22Rv1 (cell line): ENCODE measurements at regions not wholly inside any gene's neighbourhood (a gene's known extent, or its start where the extent isn't known, plus 50 kb on each side); places are given as distances from the start of the nearest gene placed in this dataset.

ENCODE experiments used
- H3K27ac ChIP-seq: fragments of 450-650 bp; 2 replicates; pipeline ENCODE4 v1.5.1; 2017
- ZFX ChIP-seq: fragments of 450-650 bp; IDR thresholded peaks from 2 replicates; pipeline ENCODE4 v1.6.1; 2017; ENCODE audit warnings: antibody characterized with exemption, borderline replicate concordance
- TF ChIP-seq, protein P1 (sequence below): fragments of 450-650 bp; IDR thresholded peaks from 2 replicates; pipeline ENCODE4 v1.5.1; 2017; ENCODE audit warnings: mild to moderate bottlenecking

DNA sequence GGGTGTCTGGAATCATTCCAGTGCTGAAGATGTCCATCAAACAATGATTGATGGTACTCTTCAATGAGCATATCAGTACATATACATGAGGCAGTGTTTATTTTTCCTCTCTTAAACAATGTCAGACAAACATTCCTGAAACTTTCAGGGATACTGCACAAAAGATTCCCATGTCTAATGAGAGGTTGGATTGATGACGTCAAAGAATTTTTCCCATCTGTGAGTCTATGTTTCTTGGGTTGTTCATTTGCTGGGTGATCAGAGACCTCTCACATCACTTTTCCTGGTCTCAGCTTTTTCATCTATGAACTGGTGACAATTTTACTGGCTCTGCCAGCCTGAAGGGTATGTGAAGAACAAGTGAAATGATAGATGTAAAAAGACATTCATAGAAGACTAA, 325.5 kb downstream of the EN1 start:
- H3K27ac ChIP-seq: no peak overlapping the region
- TF ChIP-seq ZFX: no peak
- TF ChIP-seq, protein P1, sequence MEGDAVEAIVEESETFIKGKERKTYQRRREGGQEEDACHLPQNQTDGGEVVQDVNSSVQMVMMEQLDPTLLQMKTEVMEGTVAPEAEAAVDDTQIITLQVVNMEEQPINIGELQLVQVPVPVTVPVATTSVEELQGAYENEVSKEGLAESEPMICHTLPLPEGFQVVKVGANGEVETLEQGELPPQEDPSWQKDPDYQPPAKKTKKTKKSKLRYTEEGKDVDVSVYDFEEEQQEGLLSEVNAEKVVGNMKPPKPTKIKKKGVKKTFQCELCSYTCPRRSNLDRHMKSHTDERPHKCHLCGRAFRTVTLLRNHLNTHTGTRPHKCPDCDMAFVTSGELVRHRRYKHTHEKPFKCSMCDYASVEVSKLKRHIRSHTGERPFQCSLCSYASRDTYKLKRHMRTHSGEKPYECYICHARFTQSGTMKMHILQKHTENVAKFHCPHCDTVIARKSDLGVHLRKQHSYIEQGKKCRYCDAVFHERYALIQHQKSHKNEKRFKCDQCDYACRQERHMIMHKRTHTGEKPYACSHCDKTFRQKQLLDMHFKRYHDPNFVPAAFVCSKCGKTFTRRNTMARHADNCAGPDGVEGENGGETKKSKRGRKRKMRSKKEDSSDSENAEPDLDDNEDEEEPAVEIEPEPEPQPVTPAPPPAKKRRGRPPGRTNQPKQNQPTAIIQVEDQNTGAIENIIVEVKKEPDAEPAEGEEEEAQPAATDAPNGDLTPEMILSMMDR: no peak

GRCh38 chr2:118521272-118521671, 326.2 kb downstream of the EN1 start:
- no peak overlapping the region for H3K27ac ChIP-seq
- TF ChIP-seq, protein P1: no peak
- no peak for TF ChIP-seq ZFX

- no peak overlapping the region for H3K27ac ChIP-seq
- TF ChIP-seq ZFX: no peak
- TF ChIP-seq, protein P1: no peak
These were observed 327.2 kb downstream of the EN1 start for GRCh38 chr2:118520246-118520645.

- H3K27ac ChIP-seq: no peak overlapping the region
- no peak for TF ChIP-seq ZFX
- TF ChIP-seq, protein P1: no peak
These were observed 327.9 kb downstream of the EN1 start for GRCh38 chr2:118519511-118519910.

DNA sequence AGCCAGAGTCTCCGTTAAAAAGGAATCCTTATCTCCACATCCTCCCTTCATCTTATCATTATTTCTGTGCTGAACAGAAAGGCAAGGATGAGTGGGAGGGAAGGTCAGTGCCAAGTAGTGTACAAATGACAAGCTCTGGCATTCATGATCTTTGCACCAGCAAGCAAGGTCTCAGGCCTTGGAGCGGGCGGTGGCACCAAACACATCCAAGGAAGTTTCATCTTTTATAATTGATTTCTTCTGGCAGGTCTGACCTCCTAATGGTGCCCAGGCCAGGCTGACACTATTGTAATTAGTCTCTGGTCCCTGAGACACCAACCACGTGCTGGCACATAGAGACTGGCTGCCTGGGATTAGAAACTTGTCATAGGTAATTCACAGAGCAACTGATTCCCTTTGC, 336.6 kb downstream of the EN1 start:
- TF ChIP-seq, protein P1: no peak
- TF ChIP-seq ZFX: no peak
- H3K27ac ChIP-seq: no peak overlapping the region

DNA sequence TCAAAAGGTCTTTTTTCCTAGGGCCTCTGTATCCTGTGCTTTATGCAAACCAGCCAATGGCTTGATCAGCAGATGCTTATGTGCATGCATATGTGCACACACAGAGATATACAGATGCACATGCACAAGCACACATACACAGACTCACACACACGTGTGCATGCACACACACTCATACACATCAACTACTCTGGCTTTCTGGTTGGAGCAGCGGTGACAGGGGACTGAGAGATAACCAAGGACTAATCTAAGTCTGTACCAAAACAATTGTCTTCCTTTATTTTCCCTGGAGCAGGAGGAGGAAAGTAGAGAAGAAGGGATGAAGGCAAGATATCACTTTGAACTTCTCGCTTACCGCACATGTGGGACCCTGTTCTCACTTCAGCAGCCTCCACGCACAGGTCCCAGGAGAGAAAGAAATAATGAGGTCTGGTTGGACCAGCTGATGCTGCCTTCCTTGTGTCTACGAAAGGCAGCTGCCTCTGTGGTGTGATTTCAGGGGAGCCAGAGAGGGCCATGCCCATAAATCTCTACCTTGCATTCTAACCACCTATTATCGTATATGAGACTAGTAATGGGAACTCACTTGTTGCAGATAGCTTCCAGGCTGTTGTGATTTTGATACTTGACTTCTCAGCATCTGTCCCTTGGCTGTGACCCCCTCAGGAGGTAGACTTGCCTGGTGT, 338.0 kb downstream of the EN1 start:
- TF ChIP-seq ZFX: no peak
- H3K27ac ChIP-seq: no peak overlapping the region

DNA sequence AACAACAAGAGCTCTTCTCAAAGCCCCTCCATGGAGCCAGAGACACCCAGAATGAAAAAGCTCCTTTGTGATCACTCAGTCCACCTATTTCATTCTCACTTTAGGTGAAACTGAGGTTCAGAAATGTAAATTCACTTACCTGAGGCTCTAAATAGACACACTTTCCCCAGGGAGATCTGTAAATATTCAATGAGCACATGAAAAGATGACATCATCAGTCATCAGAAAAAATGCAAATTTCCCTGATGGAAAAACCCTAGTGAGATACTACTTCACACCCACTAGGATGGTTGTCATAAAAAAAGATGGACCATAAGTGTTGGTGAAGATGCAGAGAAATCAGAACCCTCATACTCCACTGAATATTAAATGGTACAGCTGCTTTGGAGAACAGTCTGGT, 339.2 kb downstream of the EN1 start:
- no peak overlapping the region for H3K27ac ChIP-seq
- no peak for TF ChIP-seq ZFX
- TF ChIP-seq, protein P1: no peak

- TF ChIP-seq, protein P1: no peak
- TF ChIP-seq ZFX: no peak
- H3K27ac ChIP-seq: no peak overlapping the region
These were observed 342.0 kb downstream of the EN1 start for GRCh38 chr2:118505436-118505835.
